ENCODE measurements at regions not wholly inside any gene's neighbourhood (a gene's known extent, or its start where the extent isn't known, plus 50 kb on each side); places are given as distances from the start of the nearest gene placed in this dataset.

DNA sequence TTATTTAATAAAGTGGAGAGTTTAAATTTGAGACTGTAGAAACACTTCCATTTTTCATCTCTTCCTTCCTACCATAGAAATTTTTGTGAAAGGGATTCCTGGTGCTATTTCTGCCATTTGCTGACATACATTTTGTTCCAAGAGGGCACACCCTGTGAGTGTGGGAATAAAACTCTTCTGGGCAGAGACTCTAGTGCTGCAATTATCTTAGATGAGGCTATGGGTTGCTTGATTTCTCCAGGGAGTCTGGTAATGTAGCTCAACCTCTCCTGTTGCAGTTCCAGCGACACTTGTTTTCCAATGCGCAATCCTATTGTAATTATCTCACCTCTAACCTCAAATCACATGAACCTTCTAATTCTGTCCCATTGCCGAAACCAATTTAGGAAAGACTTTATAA is 60.1 kb upstream of the ZSWIM2 start:
- TF ChIP-seq CTCF (IDR thresholded peaks at IDR 0.05) (no peak), EP300 (IDR thresholded peaks at IDR 0.05) (no peak), POLR2AphosphoS5 (IDR thresholded peaks at IDR 0.05) (no peak)

All from upper lobe of left lung (tissue), 4 donors.